GM12878 (cell line): ENCODE measurements at regions not wholly inside any gene's neighbourhood (a gene's known extent, or its start where the extent isn't known, plus 50 kb on each side); places are given as distances from the start of the nearest gene placed in this dataset.
"Not testable (repeated sequence)": the region's sequence is repeated elsewhere in the genome, so short reads cannot be mapped to it uniquely, and the experiment has no call there.

Experiments used
- ATAC-seq: fragments of 200-7000 bp; cut with Tn5 transposase; 3 replicates; pipeline ENCODE4 v1.9.1; 2020; ENCODE audit warnings: mild to moderate bottlenecking, moderate library complexity
- BruUV-seq: library from RNA; stranded (reverse); fragments of 400-500 nt; replicated peaks from 2 replicates; lab custom pipeline; 2021; lab: Mats Ljungman, UMichigan
- CTCF ChIA-PET: fragments of 300-600 bp; sonication (Branson Sonifier 250); formaldehyde crosslinking; extraction: SDS; loops from one replicate; lab custom pipeline; 2021; ENCODE audit warnings: inconsistent platforms; lab: Yijun Ruan, JAX
- POLR2A ChIA-PET: fragments of 350-600 bp; formaldehyde crosslinking; extraction: SDS; loops from one replicate; lab custom pipeline; 2021; ENCODE audit warnings: inconsistent platforms; lab: Charles Lee
- RAD21 ChIA-PET: fragments of 300-600 bp; sonication (Branson Sonifier 250); formaldehyde crosslinking; loops from one replicate; lab custom pipeline; 2023; ENCODE audit warnings: antibody characterized with exemption; ENCODE audit not compliant: unreplicated experiment; lab: Charles Lee
- SMC1A ChIA-PET: fragments of 300-600 bp; sonication (Branson Sonifier 250); formaldehyde crosslinking; loops from one replicate; lab custom pipeline; 2023; ENCODE audit not compliant: unreplicated experiment, uncharacterized antibody; lab: Charles Lee
- DNase-seq: peaks from one replicate; pipeline ENCODE4 v3.0.0-alpha.2; 2011; ENCODE audit warnings: low read depth, low spot score
- FAIRE-seq: peaks from 3 replicates; lab custom pipeline; 2011; peaks lifted over from hg19 to GRCh38; lab: Jason Lieb, UNC
- H2AFZ ChIP-seq: 2 replicates; pipeline ENCODE4 v1.6.0; 2011; ENCODE audit warnings: low read depth, low read length, control low read depth; ENCODE audit not compliant: control insufficient read depth
- H3K27ac ChIP-seq: 2 replicates; pipeline ENCODE4 v1.5.1; 2011; ENCODE audit warnings: control low read depth; ENCODE audit not compliant: control insufficient read depth, insufficient read depth
- H3K27me3 ChIP-seq, 2 experiments: replicated peaks in 1 of 2; 2 replicates each; pipeline versions ENCODE4 v1.6.0 to v1.6.1; 2011; ENCODE audit warnings: low read length in 1 of 2; ENCODE audit not compliant: control insufficient read depth in 2 of 2, insufficient read depth in 2 of 2
- H3K36me3 ChIP-seq, 2 experiments: 2 replicates each; pipeline ENCODE4 v1.5.1; 2011; ENCODE audit warnings: low read length in 1 of 2; ENCODE audit not compliant: control insufficient read depth in 2 of 2, insufficient read depth in 2 of 2
- H3K4me1 ChIP-seq: 2 replicates; pipeline ENCODE4 v1.6.1; 2011; ENCODE audit warnings: mild to moderate bottlenecking, low read length, moderate library complexity, mixed read lengths; ENCODE audit not compliant: control insufficient read depth, insufficient read depth
- H3K4me2 ChIP-seq: 2 replicates; pipeline ENCODE4 v1.6.0; 2011; ENCODE audit warnings: control low read depth; ENCODE audit not compliant: control insufficient read depth, insufficient read depth
- H3K4me3 ChIP-seq: fragments of 200-600 bp; sonication (generic); 2 replicates; pipeline ENCODE4 v1.5.1; 2016
- H3K79me2 ChIP-seq: 2 replicates; pipeline ENCODE4 v1.6.0; 2011; ENCODE audit warnings: low read length; ENCODE audit not compliant: control insufficient read depth, insufficient read depth
- H3K9ac ChIP-seq: 2 replicates; pipeline ENCODE4 v1.8.0; 2011; ENCODE audit warnings: low read length, control low read depth, mixed read lengths; ENCODE audit not compliant: control insufficient read depth, insufficient read depth
- H3K9me3 ChIP-seq: replicated peaks from 3 replicates; pipeline ENCODE4 v1.5.1; 2011; ENCODE audit warnings: mild to moderate bottlenecking, low read length; ENCODE audit not compliant: control insufficient read depth, insufficient read depth
- H4K20me1 ChIP-seq: 2 replicates; pipeline ENCODE4 v1.6.0; 2011; ENCODE audit not compliant: control insufficient read depth, insufficient read depth
- IKZF2 ChIP-seq, 2 experiments: fragments of 450-650 bp; IDR thresholded peaks; 2 replicates each; pipeline ENCODE4 v1.6.1; 2017; ENCODE audit warnings: mild to moderate bottlenecking in 2 of 2, moderate library complexity in 2 of 2
- MTA2 ChIP-seq: fragments of 450-650 bp; IDR thresholded peaks from 2 replicates; pipeline ENCODE4 v1.6.1; 2016; ENCODE audit warnings: low read depth, mild to moderate bottlenecking, moderate library complexity
- SMARCA5 ChIP-seq: fragments of 450-650 bp; IDR thresholded peaks from 2 replicates; pipeline ENCODE4 v1.6.1; 2017; ENCODE audit warnings: mild to moderate bottlenecking
- SPI1 ChIP-seq: IDR thresholded peaks from 2 replicates; pipeline ENCODE4 v1.6.1; 2011; ENCODE audit warnings: low read depth, mild to moderate bottlenecking, low read length, moderate library complexity, borderline replicate concordance; ENCODE audit not compliant: insufficient read depth
- ZBTB33 ChIP-seq: fragments of 450-650 bp; IDR thresholded peaks from 2 replicates; pipeline ENCODE4 v1.6.1; 2017; ENCODE audit warnings: mild to moderate bottlenecking
- ZNF217 ChIP-seq: fragments of 450-650 bp; IDR thresholded peaks from 2 replicates; pipeline ENCODE4 v1.6.1; 2017; ENCODE audit warnings: antibody characterized with exemption, mild to moderate bottlenecking
- WGBS: methylation state at CpG from one replicate; pipeline ENCODE4 v1.1.6; 2016; ENCODE audit warnings: low lambda C conversion rate; ENCODE audit not compliant: insufficient replicate concordance, insufficient coverage; ENCODE audit errors: missing lambda C conversion rate; 5-methylcytosine and 5-hydroxymethylcytosine counted together
- in situ Hi-C: fragments of 300-500 bp; cut with MboI; formaldehyde crosslinking; loops from 9 replicates; pipeline ENCODE4 v1.14.3; 2018; ENCODE audit warnings: mixed read lengths
- intact Hi-C: fragments of 100-400 bp; cut with micrococcal nuclease; formaldehyde crosslinking; loops from one replicate; pipeline ENCODE4 v1.14.2; 2022; ENCODE audit not compliant: unreplicated experiment

- H2AFZ ChIP-seq, in situ Hi-C loops, CTCF ChIA-PET, H4K20me1 ChIP-seq, FAIRE-seq, H3K36me3 ChIP-seq, H3K9ac ChIP-seq, intact Hi-C loops, SMC1A ChIA-PET, H3K9me3 ChIP-seq, H3K27ac ChIP-seq, H3K4me2 ChIP-seq, H3K4me1 ChIP-seq, DNase-seq, H3K27me3 ChIP-seq, RAD21 ChIA-PET, POLR2A ChIA-PET, H3K4me3 ChIP-seq, H3K79me2 ChIP-seq, BruUV-seq: not testable (repeated sequence)
- TF ChIP-seq ZNF217: peak; percentile 72
- peak; percentile 37; the same call in 1 of the 2 replicates for TF ChIP-seq MTA2
- TF ChIP-seq SPI1: peak; percentile 71; the same call in 1 of the 2 replicates
- TF ChIP-seq IKZF2 (IDR thresholded peaks at IDR 0.05): peak; percentile 23 to 53; a peak in 1 of 4 replicates
- TF ChIP-seq SMARCA5: peak; percentile 84
- TF ChIP-seq ZBTB33: peak; percentile 78; the same call in 1 of the 2 replicates
- peak; percentile 54 for ATAC-seq
- WGBS: 64% methylated on average over 2 of the region's 2 CpGs
Measured at GRCh38 chrX:7335816-7336362, 187.9 kb upstream of the PUDP start.
